ENCODE measurements at regions not wholly inside any gene's neighbourhood (a gene's known extent, or its start where the extent isn't known, plus 50 kb on each side); places are given as distances from the start of the nearest gene placed in this dataset.

- TF ChIP-seq ZFP30 (CRISPR knock-in tag; IDR thresholded peaks at IDR 0.05): no peak
- TF ChIP-seq ZFP3 (CRISPR knock-in tag; IDR thresholded peaks at IDR 0.05): no peak
- no peak for TF ChIP-seq BACH2 (CRISPR knock-in tag; IDR thresholded peaks at IDR 0.05; ENCODE audit: borderline replicate concordance)
- no peak for TF ChIP-seq TSHZ2 (CRISPR knock-in tag; IDR thresholded peaks at IDR 0.05)
- TF ChIP-seq ZNF565 (CRISPR knock-in tag; conservative IDR thresholded peaks at IDR 0.05; ENCODE audit: low read depth): no peak
- TF ChIP-seq CSDC2 (CRISPR knock-in tag; IDR thresholded peaks at IDR 0.05): no peak
- no peak for TF ChIP-seq GLIS3 (CRISPR knock-in tag; IDR thresholded peaks at IDR 0.05)
- TF ChIP-seq CREB5 (CRISPR knock-in tag; IDR thresholded peaks at IDR 0.05; ENCODE audit: low read depth): no peak
- no peak for ATAC-seq
These were observed 428.8 kb downstream of the PCDH7 start for GRCh38 chr4:31148990-31149389.

GRCh38 chr4:31156221-31156620 is 436.1 kb downstream of the PCDH7 start:
- TF ChIP-seq ARNTL (CRISPR knock-in tag; IDR thresholded peaks at IDR 0.05; ENCODE audit: borderline replicate concordance, low read depth): no peak
- TF ChIP-seq CSDC2 (CRISPR knock-in tag; IDR thresholded peaks at IDR 0.05): no peak
- no peak for TF ChIP-seq ZNF565 (CRISPR knock-in tag; conservative IDR thresholded peaks at IDR 0.05; ENCODE audit: low read depth)
- TF ChIP-seq GLIS3 (CRISPR knock-in tag; IDR thresholded peaks at IDR 0.05): no peak
- no peak for TF ChIP-seq ZFP30 (CRISPR knock-in tag; IDR thresholded peaks at IDR 0.05)
- no peak for TF ChIP-seq ESRRG (CRISPR knock-in tag; IDR thresholded peaks at IDR 0.05)
- TF ChIP-seq SNAI2 (CRISPR knock-in tag; IDR thresholded peaks at IDR 0.05): no peak
- TF ChIP-seq POU6F1 (CRISPR knock-in tag; IDR thresholded peaks at IDR 0.05; ENCODE audit: borderline replicate concordance, low read depth): no peak
- no peak for TF ChIP-seq BACH2 (CRISPR knock-in tag; IDR thresholded peaks at IDR 0.05; ENCODE audit: borderline replicate concordance)
- TF ChIP-seq ZFP3 (CRISPR knock-in tag; IDR thresholded peaks at IDR 0.05): no peak
- TF ChIP-seq TSHZ2 (CRISPR knock-in tag; IDR thresholded peaks at IDR 0.05): no peak
- TF ChIP-seq RARB (CRISPR knock-in tag; IDR thresholded peaks at IDR 0.05): no peak
- no peak for TF ChIP-seq PATZ1 (CRISPR knock-in tag; IDR thresholded peaks at IDR 0.05; ENCODE audit: borderline replicate concordance)
- TF ChIP-seq CSRNP3 (CRISPR knock-in tag; IDR thresholded peaks at IDR 0.05): no peak
- ATAC-seq: no peak

GRCh38 chr4:31160146-31160545 is 440.0 kb downstream of the PCDH7 start:
- ATAC-seq: no peak
- TF ChIP-seq OSR1 (CRISPR knock-in tag; IDR thresholded peaks at IDR 0.05) (no peak), PPARA (CRISPR knock-in tag; IDR thresholded peaks at IDR 0.05; ENCODE audit: borderline replicate concordance) (no peak), BACH2 (CRISPR knock-in tag; IDR thresholded peaks at IDR 0.05; ENCODE audit: borderline replicate concordance) (no peak), RARB (CRISPR knock-in tag; IDR thresholded peaks at IDR 0.05) (no peak), GLIS3 (CRISPR knock-in tag; IDR thresholded peaks at IDR 0.05) (no peak), ZFP3 (CRISPR knock-in tag; IDR thresholded peaks at IDR 0.05) (no peak), POU6F1 (CRISPR knock-in tag; IDR thresholded peaks at IDR 0.05; ENCODE audit: borderline replicate concordance, low read depth) (no peak), TOX (CRISPR knock-in tag; IDR thresholded peaks at IDR 0.05; ENCODE audit: borderline replicate concordance) (no peak), ISL1 (CRISPR knock-in tag; IDR thresholded peaks at IDR 0.05) (no peak), ZC3H10 (CRISPR knock-in tag; IDR thresholded peaks at IDR 0.05) (no peak), TSHZ2 (CRISPR knock-in tag; IDR thresholded peaks at IDR 0.05) (no peak), ESRRG (CRISPR knock-in tag; IDR thresholded peaks at IDR 0.05) (no peak)

All from SK-N-SH treated with all-trans-retinoic acid at 6 μM for 48 hours (cell line).